Inflammatory macrophage (primary cell): ENCODE measurements at regions not wholly inside any gene's neighbourhood (a gene's known extent, or its start where the extent isn't known, plus 50 kb on each side); places are given as distances from the start of the nearest gene placed in this dataset.
A peak's percentile ranks its signal among the peaks of the same experiment; 100 is the strongest.
"Not testable (repeated sequence)": the region's sequence is repeated elsewhere in the genome, so short reads cannot be mapped to it uniquely, and the experiment has no call there.

Source experiments
- DNase-seq, 2 donors: peaks; one replicate each; pipeline ENCODE4 v3.0.0-alpha.2; 2020 to 2022

DNA sequence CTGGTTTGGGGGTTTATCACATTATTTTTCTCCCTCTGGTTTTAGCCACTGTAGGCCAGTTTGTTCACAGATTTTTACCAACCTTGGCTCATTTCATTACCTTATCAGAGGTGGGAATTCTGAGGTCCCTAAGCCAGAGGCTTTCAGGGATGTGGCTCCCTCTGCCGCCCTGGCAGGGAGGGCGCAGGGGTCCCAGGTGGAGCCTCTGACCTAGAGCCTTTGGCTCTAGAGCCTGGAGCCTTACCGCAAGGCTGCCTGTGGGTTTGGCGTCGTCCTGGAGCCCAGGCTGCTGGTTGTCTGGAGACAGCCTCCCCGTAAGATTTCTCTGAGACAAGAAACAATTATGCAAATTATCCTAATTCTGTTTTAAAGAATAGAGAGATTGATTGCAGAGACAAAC is 188.0 kb downstream of the LMLN start:
- not testable (repeated sequence) for DNase-seq

- peak; percentile 87 to 95 for DNase-seq
Measured at GRCh38 chr3:198149904-198150303, 189.9 kb downstream of the LMLN start.

- not testable (repeated sequence) for DNase-seq
Measured at GRCh38 chr3:198151867-198152266, 191.8 kb downstream of the LMLN start.

GRCh38 chr3:198155771-198156170 is 195.8 kb downstream of the LMLN start:
- not testable (repeated sequence) for DNase-seq

- DNase-seq, result not testable (repeated sequence)
Measured at GRCh38 chr3:198157231-198157868, 197.3 kb downstream of the LMLN start.

- not testable (repeated sequence) for DNase-seq
Measured at GRCh38 chr3:198158007-198158406, 198.0 kb downstream of the LMLN start.

- peak; percentile 33 to 50 for DNase-seq
Measured at GRCh38 chr3:198167339-198168039, 207.5 kb downstream of the LMLN start.

GRCh38 chr3:198170781-198171180 is 210.8 kb downstream of the LMLN start:
- DNase-seq, result not testable (repeated sequence)

DNA sequence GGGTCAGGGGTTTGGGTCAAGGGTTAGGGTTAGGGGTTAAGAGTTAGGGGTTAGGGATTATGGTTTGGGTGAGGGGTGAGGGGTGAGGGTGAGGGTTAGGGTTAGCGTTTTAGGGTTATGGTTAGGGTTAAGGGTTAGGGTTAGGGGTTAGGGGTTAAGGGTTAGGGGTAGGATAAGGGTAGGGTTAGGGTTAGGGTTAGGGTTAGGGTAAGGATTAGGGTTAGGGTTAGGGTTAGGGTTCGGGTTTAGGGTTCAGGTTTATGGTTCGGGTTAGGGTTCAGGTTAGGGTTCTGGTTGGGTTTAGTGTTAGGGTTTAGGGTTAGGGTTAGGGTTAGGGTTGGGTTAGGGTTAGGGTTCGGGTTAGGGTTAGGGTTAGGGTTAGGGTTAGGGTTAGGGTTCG is 213.1 kb downstream of the LMLN start:
- not testable (repeated sequence) for DNase-seq

GRCh38 chr3:198173929-198174574 is 214.0 kb downstream of the LMLN start:
- not testable (repeated sequence) for DNase-seq
